Upper lobe of left lung (tissue), 6 donors: ENCODE measurements at regions not wholly inside any gene's neighbourhood (a gene's known extent, or its start where the extent isn't known, plus 50 kb on each side); places are given as distances from the start of the nearest gene placed in this dataset.
A peak's percentile ranks its signal among the peaks of the same experiment; 100 is the strongest.

ENCODE experiments used
- ATAC-seq, 2 donors: fragments of 200-7000 bp; cut with Tn5 transposase; one replicate each; pipeline ENCODE4 v1.9.1; 2022; ENCODE audit warnings: mild to moderate bottlenecking in 2 of 2, moderate library complexity in 2 of 2; ENCODE audit not compliant: low FRiP score in 2 of 2
- DNase-seq, 2 donors: peaks; one replicate each; pipeline ENCODE4 v3.0.0-alpha.2; 2019 to 2020
- H3K27ac ChIP-seq, 4 donors: fragments of 200-600 bp; sonication (generic); one replicate each; pipeline ENCODE4 v1.5.1; 2016 to 2019
- H3K27me3 ChIP-seq, 4 donors: fragments of 200-600 bp; sonication (generic); one replicate each; pipeline ENCODE4 v1.5.1; 2017 to 2019
- H3K36me3 ChIP-seq, 4 donors: fragments of 200-600 bp; sonication (generic); one replicate each; pipeline ENCODE4 v1.5.1; 2016 to 2019
- H3K4me1 ChIP-seq, 4 donors: fragments of 200-600 bp; sonication (generic); one replicate each; pipeline ENCODE4 v1.5.1; 2018 to 2019
- H3K4me3 ChIP-seq, 4 donors: fragments of 200-600 bp; sonication (generic); one replicate each; pipeline ENCODE4 v1.5.1; 2017 to 2019; ENCODE audit warnings: mild to moderate bottlenecking in 2 of 4, moderate library complexity in 1 of 4
- H3K9me3 ChIP-seq, 4 donors: fragments of 200-600 bp; sonication (generic); one replicate each; pipeline ENCODE4 v1.5.1; 2018 to 2019
- CTCF ChIP-seq, 6 experiments: fragments of 450-650 bp in 4 of 6; fragments of 200-600 bp in 2 of 6; sonication (generic) in 2 of 6; IDR thresholded peaks; one replicate each; pipeline ENCODE4 v1.5.1; 2016 to 2019; ENCODE audit warnings: antibody characterized with exemption in 6 of 6
- EP300 ChIP-seq, 4 donors: sonication (generic); formaldehyde crosslinking; IDR thresholded peaks; one replicate each; pipeline ENCODE4 v1.5.1; 2017; ENCODE audit warnings: antibody characterized with exemption in 4 of 4, control low read depth in 2 of 4
- POLR2A ChIP-seq, 4 donors: fragments of 450-650 bp; IDR thresholded peaks; one replicate each; pipeline ENCODE4 v1.5.1; 2016 to 2017; ENCODE audit warnings: antibody characterized with exemption in 4 of 4, mild to moderate bottlenecking in 2 of 4
- POLR2AphosphoS5 ChIP-seq, 2 donors: sonication (generic); formaldehyde crosslinking; IDR thresholded peaks; one replicate each; pipeline ENCODE4 v1.5.1; 2017; ENCODE audit warnings: antibody characterized with exemption in 2 of 2
- WGBS, 2 donors: methylation state at CpG; one replicate each; pipeline ENCODE4 v1.1.5; 2017 to 2018; 5-methylcytosine and 5-hydroxymethylcytosine counted together
- donor health status: DM: no; HTN: no; CAD: no; lungs with moderate emphysema.
- donor health status: DM: no; HTN: yes; CAD: no; lungs with severe emphysema.

- Histone ChIP-seq H3K27ac (no peak overlapping the region), H3K9me3 (no peaks in the 10 kb centered on the region), H3K4me3 (no peak overlapping the region), H3K4me1 (peaks cover 0 to 6% (median 3%) of the 10 kb centered on the region in 4 donors), H3K36me3 (no peaks in the 10 kb centered on the region), H3K27me3 (no peaks in the 10 kb centered on the region)
- no peak for ATAC-seq
- DNase-seq, result no peak
- 83 to 92% methylated on average over 4 of the region's 4 CpGs for WGBS, 2 donors
- TF ChIP-seq POLR2A (IDR thresholded peaks at IDR 0.05) (no peak), POLR2AphosphoS5 (IDR thresholded peaks at IDR 0.05) (no peak)
These were observed 220.7 kb upstream of the ZBED5 start for GRCh38 chr11:11078344-11079086.

- Histone ChIP-seq H3K4me1 (peaks cover 0 to 6% (median 3%) of the 10 kb centered on the region in 4 donors), H3K27ac (no peak overlapping the region), H3K4me3 (no peak overlapping the region), H3K9me3 (no peaks in the 10 kb centered on the region), H3K36me3 (no peaks in the 10 kb centered on the region), H3K27me3 (no peaks in the 10 kb centered on the region)
- DNase-seq, result no peak
- TF ChIP-seq CTCF (IDR thresholded peaks at IDR 0.05) (no peak), POLR2A (IDR thresholded peaks at IDR 0.05) (no peak), POLR2AphosphoS5 (IDR thresholded peaks at IDR 0.05) (no peak), EP300 (IDR thresholded peaks at IDR 0.05) (no peak)
- no peak for ATAC-seq
- 79 to 88% methylated on average over 4 of the region's 4 CpGs for WGBS, 2 donors
These were observed 220.0 kb upstream of the ZBED5 start for GRCh38 chr11:11077898-11078297.

DNA sequence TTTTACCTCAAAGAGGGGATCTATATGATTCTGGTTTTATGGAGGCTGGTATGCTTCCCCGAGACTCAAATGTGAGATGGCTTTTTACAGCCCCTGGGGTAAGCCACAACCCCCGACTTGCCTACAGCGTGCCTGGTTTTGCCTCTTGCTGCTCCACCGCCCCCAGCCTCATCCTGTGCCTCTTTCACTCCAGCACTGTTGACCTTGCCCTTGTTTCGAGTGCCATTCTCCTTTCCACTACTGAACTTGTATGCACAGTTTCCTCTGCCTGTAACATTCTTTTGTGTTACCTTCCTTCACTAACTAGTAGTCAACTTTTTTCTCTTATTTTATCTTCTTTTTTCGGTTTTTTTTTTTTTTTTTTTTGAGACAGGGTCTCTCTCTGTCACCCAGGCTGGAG, 219.0 kb upstream of the ZBED5 start:
- no peaks in the 10 kb centered on the region for H3K9me3 ChIP-seq
- no peak overlapping the region for H3K27ac ChIP-seq
- WGBS, 2 donors, result 60 to 63% methylated on average over 6 of the region's 6 CpGs
- TF ChIP-seq POLR2A (IDR thresholded peaks at IDR 0.05) (no peak), CTCF (IDR thresholded peaks at IDR 0.05) (no peak), POLR2AphosphoS5 (IDR thresholded peaks at IDR 0.05) (no peak), EP300 (IDR thresholded peaks at IDR 0.05) (no peak)
- ATAC-seq (no peak), DNase-seq (peak in 1 of 2 donors; percentile 10)
- H3K27me3 ChIP-seq, result no peaks in the 10 kb centered on the region
- peaks cover 0 to 6% (median 3%) of the 10 kb centered on the region in 4 donors for H3K4me1 ChIP-seq
- no peaks in the 10 kb centered on the region for H3K36me3 ChIP-seq
- H3K4me3 ChIP-seq, result no peak overlapping the region

- Histone ChIP-seq H3K36me3 (no peaks in the 10 kb centered on the region), H3K27me3 (no peaks in the 10 kb centered on the region), H3K4me1 (peaks cover 0 to 6% (median 3%) of the 10 kb centered on the region in 4 donors), H3K4me3 (no peak overlapping the region), H3K9me3 (no peaks in the 10 kb centered on the region), H3K27ac (no peak overlapping the region)
- no peak for ATAC-seq
- WGBS, 2 donors, result 35 to 45% methylated on average over 4 of the region's 4 CpGs
- no peak for DNase-seq
- no peak for TF ChIP-seq CTCF (IDR thresholded peaks at IDR 0.05)
- TF ChIP-seq POLR2A (IDR thresholded peaks at IDR 0.05), result no peak
- no peak for TF ChIP-seq POLR2AphosphoS5 (IDR thresholded peaks at IDR 0.05)
- TF ChIP-seq EP300 (IDR thresholded peaks at IDR 0.05), result no peak
These were observed 218.4 kb upstream of the ZBED5 start for GRCh38 chr11:11076276-11076675.

GRCh38 chr11:11075515-11076171, 217.8 kb upstream of the ZBED5 start:
- no peak for ATAC-seq
- WGBS, 2 donors, result 57 to 66% methylated on average over 5 to 6 of the region's 6 CpGs

More at GRCh38 chr11:11075515-11076171, 217.8 kb upstream of the ZBED5 start:
- no peak overlapping the region for H3K4me3 ChIP-seq
- H3K27me3 ChIP-seq, result no peaks in the 10 kb centered on the region
- TF ChIP-seq POLR2A (IDR thresholded peaks at IDR 0.05) (no peak), POLR2AphosphoS5 (IDR thresholded peaks at IDR 0.05) (no peak), CTCF (IDR thresholded peaks at IDR 0.05) (no peak), EP300 (IDR thresholded peaks at IDR 0.05) (no peak)
- H3K9me3 ChIP-seq, result no peaks in the 10 kb centered on the region
- no peaks in the 10 kb centered on the region for H3K36me3 ChIP-seq
- no peak overlapping the region for H3K27ac ChIP-seq
- H3K4me1 ChIP-seq, result peaks cover 0 to 6% (median 3%) of the 10 kb centered on the region in 4 donors
- peak in 1 of 2 donors; percentile 26 for DNase-seq
